Skeletal muscle tissue (tissue), 3 donors: ENCODE measurements at regions not wholly inside any gene's neighbourhood (a gene's known extent, or its start where the extent isn't known, plus 50 kb on each side); places are given as distances from the start of the nearest gene placed in this dataset.
"Not testable (repeated sequence)": the region's sequence is repeated elsewhere in the genome, so short reads cannot be mapped to it uniquely, and the experiment has no call there.

Experiments
- H3K27ac ChIP-seq: one replicate; pipeline ENCODE4 v1.7.0; 2013; ENCODE audit warnings: mild to moderate bottlenecking, low read depth, low read length, inconsistent platforms
- H3K27me3 ChIP-seq, 3 donors: one replicate each; pipeline ENCODE4 v1.7.0; 2013; ENCODE audit warnings: low read length in 3 of 3; ENCODE audit not compliant: control insufficient read depth in 3 of 3, insufficient read depth in 3 of 3
- H3K36me3 ChIP-seq, 3 donors: one replicate each; pipeline ENCODE4 v1.7.0; 2013; ENCODE audit warnings: low read length in 3 of 3; ENCODE audit not compliant: control insufficient read depth in 3 of 3, insufficient read depth in 3 of 3
- H3K4me1 ChIP-seq, 3 donors: one replicate each; pipeline ENCODE4 v1.7.0; 2013; ENCODE audit warnings: low read length in 3 of 3, mild to moderate bottlenecking in 3 of 3; ENCODE audit not compliant: control insufficient read depth in 3 of 3, insufficient read depth in 3 of 3
- H3K4me3 ChIP-seq, 3 donors: one replicate each; pipeline ENCODE4 v1.7.0; 2013; ENCODE audit warnings: low read length in 3 of 3
- H3K9ac ChIP-seq, 3 donors: one replicate each; pipeline ENCODE4 v1.7.0; 2013; ENCODE audit warnings: low read length in 3 of 3, mild to moderate bottlenecking in 3 of 3, moderate library complexity in 2 of 3, low read depth in 1 of 3
- H3K9me3 ChIP-seq, 3 donors: one replicate each; pipeline ENCODE4 v1.7.0; 2013; ENCODE audit warnings: low read length in 3 of 3; ENCODE audit not compliant: control insufficient read depth in 3 of 3
- donor health status: Osteomylitis.

- no peaks in the 10 kb centered on the region for H3K36me3 ChIP-seq
- no peaks in the 10 kb centered on the region for H3K9me3 ChIP-seq
- peaks cover 0 to 2% (median 0%) of the 10 kb centered on the region in 3 donors for H3K4me1 ChIP-seq
- H3K27ac ChIP-seq, result no peak overlapping the region
- H3K9ac ChIP-seq, result no peak overlapping the region
- no peaks in the 10 kb centered on the region for H3K27me3 ChIP-seq
- H3K4me3 ChIP-seq, result no peak overlapping the region
Observed at GRCh38 chr6:144667532-144668503, 382.7 kb downstream of the UTRN start.

- H3K27ac ChIP-seq, H3K4me3 ChIP-seq, H3K9ac ChIP-seq, H3K27me3 ChIP-seq, H3K4me1 ChIP-seq, H3K36me3 ChIP-seq, H3K9me3 ChIP-seq: not testable (repeated sequence)
Observed at GRCh38 chr6:144670259-144670658, 385.1 kb downstream of the UTRN start.

GRCh38 chr6:144673807-144674206 is 388.7 kb downstream of the UTRN start:
- Histone ChIP-seq H3K4me1 (peaks cover 5 to 11% (median 7%) of the 10 kb centered on the region in 3 donors), H3K9me3 (no peaks in the 10 kb centered on the region), H3K36me3 (no peaks in the 10 kb centered on the region), H3K27me3 (no peaks in the 10 kb centered on the region), H3K27ac (no peak overlapping the region), H3K4me3 (no peak overlapping the region), H3K9ac (no peak overlapping the region)

GRCh38 chr6:144675231-144675861 is 390.2 kb downstream of the UTRN start:
- Histone ChIP-seq H3K9me3 (no peaks in the 10 kb centered on the region), H3K4me1 (peaks cover 5 to 11% (median 7%) of the 10 kb centered on the region in 3 donors), H3K27ac (peak overlapping the region; percentile 15)

GRCh38 chr6:144676310-144676709 is 391.2 kb downstream of the UTRN start:
- H3K4me3 ChIP-seq, H3K27me3 ChIP-seq, H3K9me3 ChIP-seq, H3K27ac ChIP-seq, H3K9ac ChIP-seq, H3K36me3 ChIP-seq: not testable (repeated sequence)
- H3K4me1 ChIP-seq, result peaks cover 5 to 11% (median 7%) of the 10 kb centered on the region in 3 donors

More at GRCh38 chr6:144675231-144675861, 390.2 kb downstream of the UTRN start:
- Histone ChIP-seq H3K27me3 (no peaks in the 10 kb centered on the region), H3K36me3 (no peaks in the 10 kb centered on the region), H3K9ac (no peak overlapping the region), H3K4me3 (peak overlapping the region in 1 of 3 donors; percentile 27)

GRCh38 chr6:144677263-144677662 is 392.1 kb downstream of the UTRN start:
- not testable (repeated sequence) for H3K9ac ChIP-seq, H3K27me3 ChIP-seq, H3K27ac ChIP-seq, H3K9me3 ChIP-seq, H3K4me3 ChIP-seq, H3K36me3 ChIP-seq
- peaks cover 5 to 11% (median 7%) of the 10 kb centered on the region in 3 donors for H3K4me1 ChIP-seq

- peaks cover 0 to 11% (median 0%) of the 10 kb centered on the region in 3 donors for H3K36me3 ChIP-seq
- no peaks in the 10 kb centered on the region for H3K27me3 ChIP-seq
- no peak overlapping the region for H3K4me3 ChIP-seq
- no peaks in the 10 kb centered on the region for H3K9me3 ChIP-seq
- H3K9ac ChIP-seq, result no peak overlapping the region
- H3K27ac ChIP-seq, result no peak overlapping the region
- H3K4me1 ChIP-seq, result peaks cover 5 to 11% (median 7%) of the 10 kb centered on the region in 3 donors
Observed at GRCh38 chr6:144678844-144679243, 393.7 kb downstream of the UTRN start.

GRCh38 chr6:144681334-144681733 is 396.2 kb downstream of the UTRN start:
- Histone ChIP-seq H3K4me1 (no peaks in the 10 kb centered on the region), H3K4me3 (no peak overlapping the region), H3K9me3 (no peaks in the 10 kb centered on the region), H3K36me3 (peaks cover 0 to 11% (median 0%) of the 10 kb centered on the region in 3 donors), H3K27ac (no peak overlapping the region), H3K9ac (no peak overlapping the region), H3K27me3 (no peaks in the 10 kb centered on the region)

- no peaks in the 10 kb centered on the region for H3K9me3 ChIP-seq
- no peak overlapping the region for H3K9ac ChIP-seq
- H3K4me1 ChIP-seq, result no peaks in the 10 kb centered on the region
- H3K27me3 ChIP-seq, result no peaks in the 10 kb centered on the region
- H3K27ac ChIP-seq, result no peak overlapping the region
- no peak overlapping the region for H3K4me3 ChIP-seq
- H3K36me3 ChIP-seq, result peaks cover 0 to 11% (median 0%) of the 10 kb centered on the region in 3 donors
Observed at GRCh38 chr6:144683216-144684070, 398.3 kb downstream of the UTRN start.
